Parathyroid adenoma (tissue), 2 donors: ENCODE measurements at regions not wholly inside any gene's neighbourhood (a gene's known extent, or its start where the extent isn't known, plus 50 kb on each side); places are given as distances from the start of the nearest gene placed in this dataset.

Source experiments
- H2AFZ ChIP-seq: fragments of 300-600 bp; sonication (generic); one replicate; pipeline ENCODE4 v1.7.0; 2017; ENCODE audit warnings: antibody characterized with exemption, mild to moderate bottlenecking
- H3K27ac ChIP-seq: fragments of 300-600 bp; sonication (generic); one replicate; pipeline ENCODE4 v1.7.0; 2017
- H3K27me3 ChIP-seq: fragments of 300-600 bp; sonication (generic); one replicate; pipeline ENCODE4 v1.7.0; 2017; ENCODE audit warnings: low read length; ENCODE audit not compliant: control insufficient read depth, insufficient read depth
- H3K36me3 ChIP-seq: fragments of 300-600 bp; sonication (generic); one replicate; pipeline ENCODE4 v1.7.0; 2017; ENCODE audit warnings: low read length; ENCODE audit not compliant: control insufficient read depth, insufficient read depth
- H3K4me1 ChIP-seq: fragments of 300-600 bp; sonication (generic); one replicate; pipeline ENCODE4 v1.7.0; 2017; ENCODE audit warnings: control low read depth
- H3K4me2 ChIP-seq: fragments of 300-600 bp; sonication (generic); one replicate; pipeline ENCODE4 v1.7.0; 2017; ENCODE audit warnings: low read length
- H3K4me3 ChIP-seq: fragments of 300-600 bp; sonication (generic); one replicate; pipeline ENCODE4 v1.7.0; 2017; ENCODE audit warnings: low read depth, low read length
- H3K79me2 ChIP-seq: fragments of 300-600 bp; sonication (generic); one replicate; pipeline ENCODE4 v1.7.0; 2017; ENCODE audit warnings: control low read depth
- H3K9ac ChIP-seq: fragments of 300-600 bp; sonication (generic); one replicate; pipeline ENCODE4 v1.7.0; 2017; ENCODE audit warnings: mild to moderate bottlenecking
- H3K9me3 ChIP-seq: fragments of 300-600 bp; sonication (generic); one replicate; pipeline ENCODE4 v1.7.0; 2017; ENCODE audit warnings: low read length; ENCODE audit not compliant: control insufficient read depth
- TF ChIP-seq, protein P1 (sequence below): fragments of 300-600 bp; sonication (generic); IDR thresholded peaks from one replicate; pipeline ENCODE4 v1.7.0; 2017; ENCODE audit warnings: antibody characterized with exemption, mild to moderate bottlenecking
- donor health status: primary hyperparathyroidism.

DNA sequence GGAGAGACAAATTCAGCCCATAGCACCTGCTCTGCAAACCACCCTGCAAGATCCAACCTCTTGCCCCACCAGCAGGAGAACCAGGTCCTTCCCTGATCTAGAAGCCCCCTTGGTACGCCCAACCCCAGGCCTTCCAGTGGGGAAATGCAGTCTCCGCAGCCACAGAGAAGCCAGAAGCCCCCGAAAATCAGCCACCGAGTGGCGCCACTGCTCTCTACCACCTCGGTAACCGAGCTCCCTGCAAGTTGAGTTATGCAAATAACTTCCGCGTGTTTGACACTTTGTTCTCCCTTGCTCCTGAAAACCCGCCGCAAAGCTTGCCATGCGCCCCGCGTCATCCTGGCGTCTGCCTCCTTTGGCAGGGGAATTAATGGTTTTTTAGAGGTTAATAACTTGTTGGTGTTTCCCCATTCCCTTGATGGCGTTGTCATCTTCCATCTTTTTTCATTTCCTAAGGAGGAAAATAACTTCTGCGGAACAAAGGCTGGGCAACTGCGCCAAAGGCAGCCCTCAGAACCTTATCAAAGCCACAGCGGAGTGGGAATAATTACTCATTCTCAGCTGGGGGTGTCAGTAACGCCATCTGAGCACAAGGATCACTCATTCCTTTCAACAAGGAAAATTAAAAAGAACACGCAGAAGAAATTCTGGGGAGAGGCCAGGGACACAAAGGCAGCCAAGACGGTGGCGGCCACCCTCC lies 60.4 kb downstream of the FZD10 start:
- TF ChIP-seq, protein P1, sequence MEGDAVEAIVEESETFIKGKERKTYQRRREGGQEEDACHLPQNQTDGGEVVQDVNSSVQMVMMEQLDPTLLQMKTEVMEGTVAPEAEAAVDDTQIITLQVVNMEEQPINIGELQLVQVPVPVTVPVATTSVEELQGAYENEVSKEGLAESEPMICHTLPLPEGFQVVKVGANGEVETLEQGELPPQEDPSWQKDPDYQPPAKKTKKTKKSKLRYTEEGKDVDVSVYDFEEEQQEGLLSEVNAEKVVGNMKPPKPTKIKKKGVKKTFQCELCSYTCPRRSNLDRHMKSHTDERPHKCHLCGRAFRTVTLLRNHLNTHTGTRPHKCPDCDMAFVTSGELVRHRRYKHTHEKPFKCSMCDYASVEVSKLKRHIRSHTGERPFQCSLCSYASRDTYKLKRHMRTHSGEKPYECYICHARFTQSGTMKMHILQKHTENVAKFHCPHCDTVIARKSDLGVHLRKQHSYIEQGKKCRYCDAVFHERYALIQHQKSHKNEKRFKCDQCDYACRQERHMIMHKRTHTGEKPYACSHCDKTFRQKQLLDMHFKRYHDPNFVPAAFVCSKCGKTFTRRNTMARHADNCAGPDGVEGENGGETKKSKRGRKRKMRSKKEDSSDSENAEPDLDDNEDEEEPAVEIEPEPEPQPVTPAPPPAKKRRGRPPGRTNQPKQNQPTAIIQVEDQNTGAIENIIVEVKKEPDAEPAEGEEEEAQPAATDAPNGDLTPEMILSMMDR: no peak
- Histone ChIP-seq H3K79me2 (no peaks in the 10 kb centered on the region), H3K4me2 (no peak overlapping the region), H3K27me3 (no peaks in the 10 kb centered on the region), H3K9me3 (no peaks in the 10 kb centered on the region), H3K36me3 (no peaks in the 10 kb centered on the region), H3K9ac (no peak overlapping the region), H3K4me3 (no peak overlapping the region), H3K4me1 (no peaks in the 10 kb centered on the region), H3K27ac (no peak overlapping the region), H2AFZ (no peak overlapping the region)

DNA sequence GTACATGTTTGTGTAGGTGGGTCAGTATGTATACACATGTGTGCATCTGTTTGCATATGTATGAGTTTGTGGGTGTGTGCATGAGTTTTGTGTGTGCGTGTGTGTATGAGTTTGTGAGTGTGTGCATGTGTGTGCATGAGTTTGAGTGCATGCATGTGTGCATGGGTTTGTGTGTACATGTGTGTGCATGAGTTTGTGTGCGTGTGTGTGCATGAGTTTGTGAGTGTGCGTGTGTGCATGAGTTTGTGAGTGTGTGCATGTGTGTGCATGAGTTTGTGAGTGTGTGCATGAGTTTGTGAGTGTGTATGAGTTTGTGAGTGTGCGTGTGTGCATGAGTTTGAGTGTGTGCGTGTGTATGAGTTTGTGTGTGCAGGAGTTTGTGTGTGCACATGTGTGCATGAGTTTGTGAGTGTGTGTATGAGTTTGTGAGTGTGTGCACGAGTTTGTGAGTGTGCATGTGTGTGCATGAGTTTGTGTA lies 61.5 kb downstream of the FZD10 start:
- no peaks in the 10 kb centered on the region for H3K4me1 ChIP-seq
- H2AFZ ChIP-seq: no peak overlapping the region
- no peak overlapping the region for H3K27ac ChIP-seq
- no peaks in the 10 kb centered on the region for H3K27me3 ChIP-seq
- TF ChIP-seq, protein P1: no peak
- no peak overlapping the region for H3K4me2 ChIP-seq
- H3K36me3 ChIP-seq: no peaks in the 10 kb centered on the region
- no peaks in the 10 kb centered on the region for H3K9me3 ChIP-seq
- no peak overlapping the region for H3K4me3 ChIP-seq
- no peaks in the 10 kb centered on the region for H3K79me2 ChIP-seq
- no peak overlapping the region for H3K9ac ChIP-seq

DNA sequence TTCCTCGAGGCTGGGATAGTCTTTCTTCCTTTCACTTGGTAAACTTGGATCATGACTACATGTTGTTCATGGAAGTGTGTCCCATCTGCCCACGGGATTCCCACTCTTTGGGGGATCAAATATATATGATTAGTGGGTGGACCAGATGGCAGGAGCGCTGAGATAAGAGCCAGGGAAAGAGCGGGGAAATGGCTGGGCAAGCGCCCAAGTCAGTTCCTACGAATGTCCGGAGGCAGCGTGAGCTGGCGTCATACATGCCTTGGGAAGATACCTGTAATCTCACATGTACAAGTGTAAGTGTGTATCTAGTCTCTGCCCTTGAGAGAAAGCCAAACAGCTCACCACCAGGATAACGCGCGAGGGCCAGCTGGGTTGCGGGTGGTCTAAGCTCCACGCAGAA lies 62.3 kb downstream of the FZD10 start:
- H3K9ac ChIP-seq: no peak overlapping the region
- no peaks in the 10 kb centered on the region for H3K79me2 ChIP-seq
- TF ChIP-seq, protein P1: no peak
- no peak overlapping the region for H3K27ac ChIP-seq
- no peaks in the 10 kb centered on the region for H3K27me3 ChIP-seq
- no peak overlapping the region for H3K4me2 ChIP-seq
- H3K9me3 ChIP-seq: no peaks in the 10 kb centered on the region
- no peaks in the 10 kb centered on the region for H3K4me1 ChIP-seq
- no peak overlapping the region for H3K4me3 ChIP-seq
- H3K36me3 ChIP-seq: no peaks in the 10 kb centered on the region
- no peak overlapping the region for H2AFZ ChIP-seq

DNA sequence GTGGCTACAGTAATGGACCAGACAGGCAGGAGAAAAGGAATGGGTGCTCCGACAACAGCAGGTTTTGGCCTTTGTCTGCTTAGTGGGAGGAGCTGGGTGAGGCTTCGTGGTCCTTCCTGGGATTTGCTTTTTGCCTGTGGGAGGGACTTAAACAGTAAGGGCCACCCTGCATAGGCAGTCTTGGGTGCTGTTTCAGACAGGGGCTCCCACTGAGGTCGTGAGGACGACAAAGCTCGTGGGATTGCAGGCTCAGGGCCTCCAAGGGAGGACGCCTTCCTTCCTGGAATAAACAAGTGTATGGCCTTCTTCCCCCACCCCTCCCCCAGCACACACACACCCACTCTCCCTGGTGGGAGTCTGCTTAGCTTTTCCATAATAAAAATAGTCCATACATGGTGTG lies 63.1 kb downstream of the FZD10 start:
- Histone ChIP-seq H3K27me3 (no peaks in the 10 kb centered on the region), H3K36me3 (no peaks in the 10 kb centered on the region), H2AFZ (no peak overlapping the region), H3K4me3 (no peak overlapping the region), H3K9ac (no peak overlapping the region), H3K4me2 (no peak overlapping the region), H3K4me1 (no peaks in the 10 kb centered on the region), H3K27ac (no peak overlapping the region), H3K79me2 (no peaks in the 10 kb centered on the region), H3K9me3 (no peaks in the 10 kb centered on the region)
- TF ChIP-seq, protein P1: no peak

DNA sequence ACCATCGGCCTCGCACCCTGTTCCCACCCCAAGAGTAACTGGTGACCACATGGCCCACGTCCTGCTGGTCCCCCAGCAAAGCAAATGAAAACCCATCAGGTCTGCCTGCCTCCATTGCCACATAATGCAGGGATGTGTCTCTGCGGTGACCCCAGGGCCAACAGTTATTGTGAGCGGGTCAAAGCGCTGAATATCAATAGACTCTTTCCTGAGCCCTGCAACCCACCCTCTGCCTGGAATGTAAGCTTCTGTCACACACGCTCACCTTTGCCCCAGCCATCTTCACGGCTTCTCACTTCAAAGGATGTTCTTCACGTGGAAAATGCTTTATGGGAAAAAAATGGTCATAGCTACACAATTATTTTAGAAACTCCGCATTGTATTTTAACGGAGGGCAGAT lies 63.9 kb downstream of the FZD10 start:
- H3K9me3 ChIP-seq: no peaks in the 10 kb centered on the region
- no peak overlapping the region for H3K9ac ChIP-seq
- no peak overlapping the region for H3K4me3 ChIP-seq
- H3K4me2 ChIP-seq: no peak overlapping the region
- no peaks in the 10 kb centered on the region for H3K4me1 ChIP-seq
- TF ChIP-seq, protein P1: no peak
- no peaks in the 10 kb centered on the region for H3K79me2 ChIP-seq
- no peak overlapping the region for H2AFZ ChIP-seq
- no peaks in the 10 kb centered on the region for H3K27me3 ChIP-seq
- H3K36me3 ChIP-seq: no peaks in the 10 kb centered on the region
- no peak overlapping the region for H3K27ac ChIP-seq
